ENCODE measurements at regions not wholly inside any gene's neighbourhood (a gene's known extent, or its start where the extent isn't known, plus 50 kb on each side); places are given as distances from the start of the nearest gene placed in this dataset.

DNA sequence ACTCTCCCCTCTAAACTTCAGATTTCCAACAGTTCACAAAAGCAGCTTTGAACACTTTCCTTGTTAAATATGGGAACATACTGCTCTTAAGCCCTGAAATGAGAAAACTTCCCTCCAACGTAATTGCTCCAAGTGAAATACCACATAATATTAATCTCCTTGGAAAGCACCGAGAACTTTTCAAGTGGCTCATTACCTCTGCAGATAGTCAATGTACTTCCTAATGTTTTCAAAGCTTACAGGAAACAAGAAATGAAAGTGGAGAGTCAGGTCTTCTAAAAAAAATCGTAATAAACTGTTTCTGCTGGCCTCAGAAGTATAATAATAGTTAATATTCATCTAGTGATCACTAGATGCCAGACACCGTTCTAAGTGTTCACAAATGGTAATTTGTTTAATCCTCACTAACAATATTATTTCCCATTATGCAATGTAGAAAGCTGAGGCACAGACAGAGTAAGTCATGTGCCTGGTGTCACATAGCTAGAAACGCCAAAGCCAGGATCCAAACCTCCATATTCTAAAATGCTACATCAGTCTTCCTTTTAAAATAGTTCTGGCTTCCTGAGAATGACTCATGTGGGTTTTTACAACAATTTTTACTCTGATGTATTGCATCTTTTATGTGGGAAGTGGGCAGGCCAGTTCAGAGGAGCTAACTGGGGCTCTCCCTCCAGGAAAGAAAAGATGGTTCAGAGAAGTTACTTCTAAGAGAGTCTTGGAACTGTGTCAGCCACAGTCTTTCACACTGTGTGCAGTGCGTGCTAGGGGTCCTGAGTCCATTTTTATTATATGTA lies 177.2 kb downstream of the PLPPR4 start:
- H2BK5ac ChIP-seq (ENCODE audit: low read depth, low read length): no peak overlapping the region
- no peak overlapping the region for H2BK15ac ChIP-seq (ENCODE audit: low read length)
- H3K36me3 ChIP-seq (ENCODE audit: control insufficient read depth in 2 of 4, insufficient read depth in 4 of 4, low read length in 3 of 4): no peaks in the 10 kb centered on the region
- 92% methylated on average over 6 of the region's 6 CpGs; no CpG with 5 or more reads in 1 of the 2 experiments for WGBS, 2 experiments (ENCODE audit: extremely low coverage in 1 of 2, insufficient coverage in 1 of 2, insufficient read length in 1 of 2, insufficient replicate concordance in 2 of 2, low coverage in 1 of 2, low lambda C conversion rate in 2 of 2, missing lambda C conversion rate in 1 of 2)
- CTCF ChIA-PET (ENCODE audit: partially characterized antibody): interaction anchor here (0.6 kb wide), 1 partner anchor 124 kb away, joined by 3 read pairs; no protein-coding TSS in a partner anchor
- H3K27me3 ChIP-seq (replicated peaks in 1 of 4; ENCODE audit: control insufficient read depth in 3 of 4, extremely low read depth in 1 of 4, insufficient read depth in 3 of 4, low read length in 3 of 4): peaks cover 0 to 1% (median 0%) of the 10 kb centered on the region in 4 experiments; a peak in 1 of 7 replicates
- no peak overlapping the region for H3K56ac ChIP-seq (replicated peaks; ENCODE audit: insufficient read length, low read depth, low read length)
- no peaks in the 10 kb centered on the region for H3K4me1 ChIP-seq (replicated peaks in 1 of 4; ENCODE audit: control insufficient read depth in 3 of 4, insufficient read depth in 4 of 4, low read length in 3 of 4)
- no peak overlapping the region for H4K91ac ChIP-seq (replicated peaks; ENCODE audit: insufficient read length, low read length)
- FAIRE-seq: no peak
- no peaks in the 10 kb centered on the region for H3K79me2 ChIP-seq (ENCODE audit: control insufficient read depth in 1 of 2, insufficient read depth in 2 of 2, low read length in 2 of 2)
- H3K9ac ChIP-seq (replicated peaks in 1 of 4; ENCODE audit: extremely low read depth in 1 of 4, low read depth in 3 of 4, low read length in 3 of 4): no peak overlapping the region
- no peaks in the 10 kb centered on the region for H3K9me3 ChIP-seq (ENCODE audit: insufficient read depth in 2 of 2, low read depth in 1 of 2, low read length in 1 of 2)
- H2BK12ac ChIP-seq (ENCODE audit: low read depth, low read length): no peak overlapping the region
- H2AK5ac ChIP-seq (ENCODE audit: low read depth, low read length): no peak overlapping the region
- H3K14ac ChIP-seq (ENCODE audit: insufficient read length): no peak overlapping the region
- no peak overlapping the region for H2BK120ac ChIP-seq (replicated peaks; ENCODE audit: low read depth, low read length)
- POLR2A ChIA-PET (ENCODE audit: partially characterized antibody): no interaction called here
- H3K4me3 ChIP-seq (ENCODE audit: extremely low read depth in 1 of 4, insufficient read depth in 2 of 4, low read depth in 3 of 4, low read length in 4 of 4): no peak overlapping the region
- no peak overlapping the region for H3K18ac ChIP-seq (ENCODE audit: extremely low read depth, low read length)
- H4K5ac ChIP-seq (ENCODE audit: insufficient read length, low read depth, low read length): no peak overlapping the region
- no peaks in the 10 kb centered on the region for H3K23me2 ChIP-seq (ENCODE audit: low read depth, low read length)
- H3K4ac ChIP-seq (replicated peaks; ENCODE audit: insufficient read length, low read depth, low read length): no peak overlapping the region
- no peak overlapping the region for H2AFZ ChIP-seq (ENCODE audit: low read length)
- H3K27ac ChIP-seq (ENCODE audit: low read depth, low read length): no peak overlapping the region
- H4K8ac ChIP-seq (ENCODE audit: extremely low read depth, insufficient read depth, low read length): no peak overlapping the region
- no peaks in the 10 kb centered on the region for H4K20me1 ChIP-seq (replicated peaks in 1 of 2; ENCODE audit: control insufficient read depth in 1 of 2, insufficient read depth in 2 of 2, low read length in 2 of 2)
- H3K23ac ChIP-seq (ENCODE audit: insufficient read length): no peak overlapping the region
- H3K79me1 ChIP-seq (ENCODE audit: low read depth, low read length): no peaks in the 10 kb centered on the region
- no peak for DNase-seq (ENCODE audit: low read depth in 1 of 2, low spot score in 2 of 2)
- H3K4me2 ChIP-seq (ENCODE audit: insufficient read depth in 1 of 2, low read depth in 2 of 2, low read length in 2 of 2): no peak overlapping the region
- H2BK20ac ChIP-seq (ENCODE audit: low read length): no peak overlapping the region
